Right renal cortex interstitium (tissue), 3 donors: ENCODE measurements at regions not wholly inside any gene's neighbourhood (a gene's known extent, or its start where the extent isn't known, plus 50 kb on each side); places are given as distances from the start of the nearest gene placed in this dataset.

ENCODE experiments used
- DNase-seq, 3 donors: peaks; one replicate each; pipeline ENCODE4 v3.0.0-alpha.2; 2013; ENCODE audit warnings: low read depth in 3 of 3, low spot score in 2 of 3

DNA sequence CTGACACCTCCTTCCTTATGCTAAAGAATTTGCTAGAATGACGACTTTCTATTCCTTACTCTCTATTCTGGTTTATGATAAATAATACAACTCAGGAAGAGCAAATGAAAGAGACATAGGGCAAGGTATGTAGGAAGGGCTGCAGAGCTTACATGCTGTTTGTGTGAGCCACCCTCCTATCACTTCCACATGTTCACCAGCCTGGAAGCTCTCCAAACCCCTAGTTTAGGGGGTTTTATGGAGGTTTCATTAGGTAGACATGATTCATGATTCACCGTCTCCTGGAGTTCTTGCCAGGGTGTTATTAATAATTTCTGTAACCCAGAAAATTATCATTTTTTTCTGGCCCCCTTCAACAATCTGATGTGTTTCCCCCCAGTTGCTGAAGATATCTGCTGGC, 172.1 kb upstream of the COL8A1 start:
- DNase-seq = no peak

DNA sequence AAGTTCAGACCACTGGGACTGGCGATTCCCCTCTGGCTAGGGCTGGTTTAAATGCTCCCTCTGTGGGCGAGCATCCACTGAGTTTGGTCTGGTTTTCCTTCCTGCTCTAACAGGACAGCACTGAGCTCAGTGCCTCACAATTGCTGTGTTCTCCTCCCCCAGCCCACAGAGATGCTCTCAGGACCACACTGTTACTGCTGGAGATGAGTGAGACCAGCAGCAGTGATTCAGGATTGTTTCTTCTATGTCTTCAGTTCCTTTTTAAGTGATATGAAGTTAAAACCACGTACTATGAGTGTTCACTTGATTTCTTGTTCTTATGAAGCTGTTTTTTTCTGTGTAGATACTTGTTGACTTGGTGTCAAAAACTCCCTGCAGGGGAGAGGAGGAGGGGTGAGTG, 180.4 kb upstream of the COL8A1 start:
- no peak for DNase-seq

GRCh38 chr3:99442599-99442998, 195.8 kb upstream of the COL8A1 start:
- DNase-seq = no peak

- DNase-seq = peak in 2 of 3 donors; percentile 20 to 27
These were observed 198.5 kb upstream of the COL8A1 start for GRCh38 chr3:99439892-99440291.

- no peak for DNase-seq
These were observed 204.2 kb upstream of the COL8A1 start for GRCh38 chr3:99434190-99434589.

GRCh38 chr3:99430348-99431134, 207.9 kb upstream of the COL8A1 start:
- DNase-seq = no peak

- DNase-seq = no peak
These were observed 208.9 kb upstream of the COL8A1 start for GRCh38 chr3:99429502-99429901.

GRCh38 chr3:99425930-99426329, 212.5 kb upstream of the COL8A1 start:
- no peak for DNase-seq

- DNase-seq = no peak
These were observed 219.3 kb upstream of the COL8A1 start for GRCh38 chr3:99419116-99419515.

DNA sequence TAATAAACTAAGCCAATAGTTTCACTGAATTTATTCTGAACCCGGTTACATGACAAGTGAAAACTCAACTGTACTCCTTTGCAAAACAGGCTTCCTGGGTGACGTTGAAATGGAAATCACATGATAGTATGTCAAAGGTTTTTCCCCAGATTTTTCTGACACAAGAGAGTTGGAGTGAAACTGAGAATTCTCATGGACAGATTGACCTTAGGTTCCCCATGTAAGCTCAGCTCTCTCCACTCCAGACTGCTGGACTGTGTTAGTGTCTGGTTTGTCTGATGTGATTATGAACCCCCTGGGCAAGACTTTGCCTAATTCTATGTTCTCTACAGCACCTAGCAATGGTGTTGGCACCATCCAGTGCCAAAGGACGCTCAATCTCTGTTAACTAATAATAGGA, 219.7 kb upstream of the COL8A1 start:
- DNase-seq = no peak

- DNase-seq = no peak
These were observed 220.2 kb upstream of the COL8A1 start for GRCh38 chr3:99418209-99418635.

DNA sequence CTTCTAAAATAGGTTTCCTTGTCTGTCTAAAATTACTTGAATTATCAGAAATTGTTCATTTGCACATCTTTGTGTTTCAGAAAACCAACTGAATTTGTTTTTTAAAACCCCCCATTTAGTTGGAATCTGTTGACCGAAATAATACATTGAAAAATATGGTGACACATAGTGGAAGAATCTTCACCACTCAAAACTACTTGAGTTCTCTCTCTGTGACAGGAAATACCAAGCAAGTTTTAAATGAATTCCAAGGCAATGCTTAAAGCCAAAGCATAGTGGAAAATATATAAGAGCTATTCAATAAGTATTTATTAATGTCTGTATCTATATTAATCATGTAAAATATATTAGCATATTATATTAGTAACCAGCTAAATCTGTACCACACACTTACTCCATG, 224.9 kb upstream of the COL8A1 start:
- DNase-seq = no peak

DNA sequence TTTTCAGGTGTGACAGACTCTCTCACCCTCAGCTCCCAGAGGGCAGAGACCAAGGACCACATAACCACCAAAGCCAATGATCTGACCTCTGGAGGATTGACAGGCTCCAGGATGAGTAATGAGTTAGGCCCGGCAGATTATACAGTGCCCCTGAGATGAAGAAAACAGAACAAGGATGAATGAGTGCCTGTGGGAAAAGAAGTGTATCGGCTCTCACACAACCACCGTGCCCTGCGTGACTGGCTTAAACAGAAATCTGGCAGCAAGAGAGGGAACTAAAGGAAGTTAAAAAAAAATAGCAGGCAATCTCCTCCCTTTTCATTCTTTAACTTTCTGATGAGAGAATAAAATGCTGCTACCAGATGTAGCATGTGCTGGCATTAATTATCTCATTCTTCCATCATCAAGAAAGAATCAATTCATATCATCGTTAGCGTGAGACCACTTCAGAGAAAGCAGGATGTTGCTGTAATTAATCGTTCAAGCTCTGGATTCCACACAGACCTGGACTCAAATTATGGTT, 227.5 kb upstream of the COL8A1 start:
- no peak for DNase-seq

DNA sequence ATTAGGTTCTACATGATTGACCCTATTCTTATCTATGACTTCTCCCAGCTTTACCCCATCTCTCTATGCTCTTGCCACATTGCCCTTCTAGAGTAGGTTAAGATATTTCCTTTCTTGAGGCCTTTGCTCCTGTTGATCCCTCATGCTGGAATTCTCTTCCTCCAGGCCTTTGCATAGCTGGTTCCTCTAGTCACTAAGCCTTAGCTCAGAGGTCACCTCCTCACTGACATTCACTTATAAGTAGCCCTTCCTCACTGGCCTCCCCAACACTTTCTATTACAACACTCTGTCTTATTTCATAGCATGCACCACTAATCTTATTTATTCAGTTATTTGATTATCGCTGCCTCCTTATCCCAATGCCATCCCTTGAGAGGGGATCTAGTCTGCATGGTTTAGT, 228.4 kb upstream of the COL8A1 start:
- DNase-seq = no peak

GRCh38 chr3:99407257-99407656, 231.1 kb upstream of the COL8A1 start:
- no peak for DNase-seq

DNA sequence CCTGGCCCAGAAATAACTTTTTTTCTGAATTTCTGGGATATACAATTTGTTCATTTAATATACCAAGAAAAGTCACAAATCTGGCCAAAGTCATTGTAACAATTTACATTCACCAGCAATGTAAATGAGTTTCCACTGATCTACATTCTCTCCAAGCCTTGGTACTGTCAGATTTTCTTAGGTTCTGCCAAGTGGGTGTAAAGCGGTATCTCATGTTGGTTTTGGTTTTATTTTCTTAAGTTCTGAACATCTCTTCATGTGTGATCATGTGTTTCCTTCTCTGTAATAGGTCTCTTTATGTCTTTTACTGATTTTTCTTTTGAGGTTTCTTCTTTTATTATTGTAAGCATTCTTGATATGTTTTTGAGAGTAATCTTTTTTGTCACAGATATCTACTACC, 235.6 kb upstream of the COL8A1 start:
- DNase-seq = no peak

DNA sequence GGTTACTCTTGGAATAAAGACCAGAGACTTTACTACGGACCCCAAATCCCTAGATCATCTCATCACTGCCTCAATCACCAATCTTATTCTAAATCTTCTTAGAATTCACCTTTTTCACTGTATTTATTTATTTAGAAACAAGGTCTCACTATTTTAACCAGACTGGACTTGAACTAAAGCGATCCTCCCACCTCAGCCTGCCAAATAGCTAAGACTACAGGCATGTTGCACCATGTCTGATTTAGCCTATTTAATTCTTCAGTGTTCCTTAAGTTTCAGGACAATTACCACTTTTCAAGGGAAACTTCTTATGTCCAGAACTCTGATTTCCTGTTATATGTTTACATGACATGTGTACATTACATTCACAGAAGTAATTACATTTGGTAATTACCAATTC, 238.0 kb upstream of the COL8A1 start:
- DNase-seq = no peak

DNA sequence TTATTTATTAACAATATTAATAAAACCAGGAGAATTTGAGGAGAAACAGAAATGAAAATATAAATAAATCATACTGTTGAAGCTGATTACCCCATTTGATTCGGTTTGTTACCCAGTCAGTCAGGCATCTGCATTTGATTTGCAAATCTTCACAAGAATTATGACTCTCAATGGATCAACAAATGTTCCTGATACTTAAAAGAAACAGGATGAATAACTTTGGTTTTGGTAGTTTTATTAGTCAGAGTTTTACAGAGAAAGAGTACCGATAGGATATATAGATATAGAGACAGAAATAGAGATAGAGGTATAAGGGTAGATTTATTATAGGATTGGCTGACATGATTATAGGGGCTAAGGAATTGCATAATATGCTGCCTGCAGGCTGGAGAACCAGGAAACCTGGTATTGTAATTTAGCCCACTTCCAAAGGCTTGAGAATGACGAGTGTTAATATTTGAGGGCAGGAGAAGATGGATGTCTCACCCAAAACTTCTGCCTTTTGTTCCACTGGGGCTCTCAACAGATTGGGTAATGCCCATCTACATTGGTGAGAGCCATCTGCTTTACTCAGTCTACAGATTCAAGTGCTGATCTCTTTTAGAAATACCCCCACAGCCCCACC, 241.6 kb upstream of the COL8A1 start:
- no peak for DNase-seq

- no peak for DNase-seq
These were observed 243.3 kb upstream of the COL8A1 start for GRCh38 chr3:99394831-99395778.

GRCh38 chr3:99393961-99394360, 244.4 kb upstream of the COL8A1 start:
- DNase-seq = no peak

DNA sequence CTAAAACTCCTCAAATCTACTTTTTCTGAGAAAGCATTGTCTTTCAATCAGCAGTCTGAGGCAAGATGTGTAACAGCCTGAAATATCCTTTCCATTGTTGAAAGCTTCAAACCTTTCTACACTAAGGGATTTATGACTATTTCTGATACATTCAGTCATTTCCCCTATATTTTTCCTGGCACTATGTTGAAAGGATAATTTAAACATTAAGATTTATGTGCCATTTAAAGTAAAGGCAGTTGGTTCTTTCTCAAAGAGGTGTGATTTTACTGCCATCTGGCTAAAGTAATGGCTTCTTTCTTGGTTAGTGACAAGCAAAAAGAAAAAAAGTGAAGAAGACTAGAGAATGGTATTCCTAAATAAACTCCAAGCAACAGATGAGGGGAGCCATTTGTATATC, 249.6 kb upstream of the COL8A1 start:
- DNase-seq = no peak
